Upper lobe of left lung (tissue), 6 donors: ENCODE measurements at regions not wholly inside any gene's neighbourhood (a gene's known extent, or its start where the extent isn't known, plus 50 kb on each side); places are given as distances from the start of the nearest gene placed in this dataset.

Experiments used
- ATAC-seq, 2 donors: fragments of 200-7000 bp; cut with Tn5 transposase; one replicate each; pipeline ENCODE4 v1.9.1; 2022; ENCODE audit warnings: mild to moderate bottlenecking in 2 of 2, moderate library complexity in 2 of 2; ENCODE audit not compliant: low FRiP score in 2 of 2
- DNase-seq, 2 donors: peaks; one replicate each; pipeline ENCODE4 v3.0.0-alpha.2; 2019 to 2020
- H3K27ac ChIP-seq, 4 donors: fragments of 200-600 bp; sonication (generic); one replicate each; pipeline ENCODE4 v1.5.1; 2016 to 2019
- H3K27me3 ChIP-seq, 4 donors: fragments of 200-600 bp; sonication (generic); one replicate each; pipeline ENCODE4 v1.5.1; 2017 to 2019
- H3K36me3 ChIP-seq, 4 donors: fragments of 200-600 bp; sonication (generic); one replicate each; pipeline ENCODE4 v1.5.1; 2016 to 2019
- H3K4me1 ChIP-seq, 4 donors: fragments of 200-600 bp; sonication (generic); one replicate each; pipeline ENCODE4 v1.5.1; 2018 to 2019
- H3K4me3 ChIP-seq, 4 donors: fragments of 200-600 bp; sonication (generic); one replicate each; pipeline ENCODE4 v1.5.1; 2017 to 2019; ENCODE audit warnings: mild to moderate bottlenecking in 2 of 4, moderate library complexity in 1 of 4
- H3K9me3 ChIP-seq, 4 donors: fragments of 200-600 bp; sonication (generic); one replicate each; pipeline ENCODE4 v1.5.1; 2018 to 2019
- EP300 ChIP-seq, 4 donors: sonication (generic); formaldehyde crosslinking; IDR thresholded peaks; one replicate each; pipeline ENCODE4 v1.5.1; 2017; ENCODE audit warnings: antibody characterized with exemption in 4 of 4, control low read depth in 2 of 4
- POLR2A ChIP-seq, 4 donors: fragments of 450-650 bp; IDR thresholded peaks; one replicate each; pipeline ENCODE4 v1.5.1; 2016 to 2017; ENCODE audit warnings: antibody characterized with exemption in 4 of 4, mild to moderate bottlenecking in 2 of 4
- POLR2AphosphoS5 ChIP-seq, 2 donors: sonication (generic); formaldehyde crosslinking; IDR thresholded peaks; one replicate each; pipeline ENCODE4 v1.5.1; 2017; ENCODE audit warnings: antibody characterized with exemption in 2 of 2
- WGBS, 2 donors: methylation state at CpG; one replicate each; pipeline ENCODE4 v1.1.5; 2017 to 2018; 5-methylcytosine and 5-hydroxymethylcytosine counted together
- TF ChIP-seq, protein P1 (sequence below), 6 experiments: fragments of 450-650 bp in 4 of 6; fragments of 200-600 bp in 2 of 6; sonication (generic) in 2 of 6; IDR thresholded peaks; one replicate each; pipeline ENCODE4 v1.5.1; 2016 to 2019; ENCODE audit warnings: antibody characterized with exemption in 6 of 6
- donor health status: DM: no; HTN: no; CAD: no; lungs with moderate emphysema.
- donor health status: DM: no; HTN: yes; CAD: no; lungs with severe emphysema.

DNA sequence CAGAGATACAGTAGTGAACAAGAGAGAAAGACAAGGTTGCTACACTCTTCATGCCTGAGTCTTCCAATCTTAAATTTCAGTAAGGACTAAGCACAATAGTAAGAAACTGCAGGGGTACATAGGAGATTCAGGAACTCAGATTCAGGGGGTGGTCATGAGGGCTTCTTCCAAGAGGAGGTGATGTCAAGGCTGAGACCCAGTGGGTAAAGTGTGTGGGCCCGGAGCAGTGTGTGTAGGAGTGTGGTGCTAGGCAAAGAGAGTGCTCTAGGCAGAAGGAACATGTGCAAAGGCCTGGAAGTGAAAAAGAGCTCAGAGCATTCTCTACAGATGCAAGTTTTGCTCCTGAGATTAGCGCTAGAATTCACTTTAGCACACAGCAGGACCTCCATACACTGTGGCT is 102.9 kb upstream of the SPATA12 start:
- 92 to 100% methylated on average over 2 of the region's 2 CpGs for WGBS, 2 donors
- no peaks in the 10 kb centered on the region for H3K36me3 ChIP-seq
- TF ChIP-seq, protein P1, sequence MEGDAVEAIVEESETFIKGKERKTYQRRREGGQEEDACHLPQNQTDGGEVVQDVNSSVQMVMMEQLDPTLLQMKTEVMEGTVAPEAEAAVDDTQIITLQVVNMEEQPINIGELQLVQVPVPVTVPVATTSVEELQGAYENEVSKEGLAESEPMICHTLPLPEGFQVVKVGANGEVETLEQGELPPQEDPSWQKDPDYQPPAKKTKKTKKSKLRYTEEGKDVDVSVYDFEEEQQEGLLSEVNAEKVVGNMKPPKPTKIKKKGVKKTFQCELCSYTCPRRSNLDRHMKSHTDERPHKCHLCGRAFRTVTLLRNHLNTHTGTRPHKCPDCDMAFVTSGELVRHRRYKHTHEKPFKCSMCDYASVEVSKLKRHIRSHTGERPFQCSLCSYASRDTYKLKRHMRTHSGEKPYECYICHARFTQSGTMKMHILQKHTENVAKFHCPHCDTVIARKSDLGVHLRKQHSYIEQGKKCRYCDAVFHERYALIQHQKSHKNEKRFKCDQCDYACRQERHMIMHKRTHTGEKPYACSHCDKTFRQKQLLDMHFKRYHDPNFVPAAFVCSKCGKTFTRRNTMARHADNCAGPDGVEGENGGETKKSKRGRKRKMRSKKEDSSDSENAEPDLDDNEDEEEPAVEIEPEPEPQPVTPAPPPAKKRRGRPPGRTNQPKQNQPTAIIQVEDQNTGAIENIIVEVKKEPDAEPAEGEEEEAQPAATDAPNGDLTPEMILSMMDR (IDR thresholded peaks at IDR 0.05) = no peak
- TF ChIP-seq POLR2AphosphoS5 (IDR thresholded peaks at IDR 0.05) (no peak), EP300 (IDR thresholded peaks at IDR 0.05) (no peak), POLR2A (IDR thresholded peaks at IDR 0.05) (no peak)

GRCh38 chr3:56956906-56957305 is 103.6 kb upstream of the SPATA12 start:
- 95% methylated on average over 3 of the region's 3 CpGs for WGBS, 2 donors
- H3K4me1 ChIP-seq = no peaks in the 10 kb centered on the region
- no peak overlapping the region for H3K4me3 ChIP-seq
- ATAC-seq (no peak), DNase-seq (no peak)
- TF ChIP-seq POLR2AphosphoS5 (IDR thresholded peaks at IDR 0.05) = no peak
- TF ChIP-seq POLR2A (IDR thresholded peaks at IDR 0.05) = no peak
- TF ChIP-seq, protein P1 (IDR thresholded peaks at IDR 0.05) = no peak
- TF ChIP-seq EP300 (IDR thresholded peaks at IDR 0.05) = no peak
- H3K9me3 ChIP-seq = no peaks in the 10 kb centered on the region
- H3K27me3 ChIP-seq = no peaks in the 10 kb centered on the region
- H3K36me3 ChIP-seq = no peaks in the 10 kb centered on the region
- no peak overlapping the region for H3K27ac ChIP-seq

More for the DNA sequence above, 102.9 kb upstream of the SPATA12 start:
- H3K27me3 ChIP-seq = no peaks in the 10 kb centered on the region
- ATAC-seq (no peak), DNase-seq (no peak)
- H3K4me3 ChIP-seq = no peak overlapping the region
- H3K27ac ChIP-seq = no peak overlapping the region
- H3K9me3 ChIP-seq = no peaks in the 10 kb centered on the region
- H3K4me1 ChIP-seq = no peaks in the 10 kb centered on the region

- WGBS, 2 donors = 93 to 94% methylated on average over 5 of the region's 5 CpGs
- H3K27ac ChIP-seq = no peak overlapping the region
- no peak overlapping the region for H3K4me3 ChIP-seq
- H3K4me1 ChIP-seq = no peaks in the 10 kb centered on the region
- no peak for DNase-seq
- no peak for ATAC-seq
- TF ChIP-seq POLR2A (IDR thresholded peaks at IDR 0.05) = no peak
- TF ChIP-seq EP300 (IDR thresholded peaks at IDR 0.05) = no peak
- TF ChIP-seq, protein P1 (IDR thresholded peaks at IDR 0.05) = no peak
- no peak for TF ChIP-seq POLR2AphosphoS5 (IDR thresholded peaks at IDR 0.05)
- H3K9me3 ChIP-seq = no peaks in the 10 kb centered on the region
- H3K36me3 ChIP-seq = no peaks in the 10 kb centered on the region
- no peaks in the 10 kb centered on the region for H3K27me3 ChIP-seq
Measured at GRCh38 chr3:56955492-56956111, 104.9 kb upstream of the SPATA12 start.

- DNase-seq = no peak
- Histone ChIP-seq H3K27ac (no peak overlapping the region), H3K4me3 (no peak overlapping the region), H3K9me3 (no peaks in the 10 kb centered on the region), H3K4me1 (no peaks in the 10 kb centered on the region), H3K27me3 (no peaks in the 10 kb centered on the region), H3K36me3 (no peaks in the 10 kb centered on the region)
- 94 to 100% methylated on average over 1 of the region's 1 CpG for WGBS, 2 donors
- no peak for ATAC-seq
- TF ChIP-seq, protein P1 (IDR thresholded peaks at IDR 0.05) = no peak
- TF ChIP-seq POLR2A (IDR thresholded peaks at IDR 0.05) = no peak
Measured at GRCh38 chr3:56954125-56954524, 106.3 kb upstream of the SPATA12 start.

GRCh38 chr3:56952846-56953245 is 107.6 kb upstream of the SPATA12 start:
- no peak for DNase-seq
- WGBS, 2 donors = 82 to 87% methylated on average over 4 of the region's 4 CpGs
- H3K27ac ChIP-seq = no peak overlapping the region

More at GRCh38 chr3:56952846-56953245, 107.6 kb upstream of the SPATA12 start:
- Histone ChIP-seq H3K9me3 (no peaks in the 10 kb centered on the region), H3K4me1 (no peaks in the 10 kb centered on the region), H3K4me3 (no peak overlapping the region), H3K36me3 (no peaks in the 10 kb centered on the region), H3K27me3 (no peaks in the 10 kb centered on the region)
- no peak for ATAC-seq
- no peak for TF ChIP-seq POLR2AphosphoS5 (IDR thresholded peaks at IDR 0.05)
- no peak for TF ChIP-seq EP300 (IDR thresholded peaks at IDR 0.05)
- TF ChIP-seq POLR2A (IDR thresholded peaks at IDR 0.05) = no peak
- TF ChIP-seq, protein P1 (IDR thresholded peaks at IDR 0.05) = no peak
